Chondrocyte (in vitro differentiated cells): ENCODE measurements at regions not wholly inside any gene's neighbourhood (a gene's known extent, or its start where the extent isn't known, plus 50 kb on each side); places are given as distances from the start of the nearest gene placed in this dataset.

Source experiments
- DNase-seq: peaks from one replicate; pipeline ENCODE4 v3.0.0; 2021; ENCODE audit warnings: mixed read lengths, low spot score
- H3K27ac Mint-ChIP-seq: one replicate; pipeline ENCODE4 v1.8.0; 2021; ENCODE audit warnings: mild to moderate bottlenecking, moderate library complexity, mixed read lengths; ENCODE audit not compliant: unreplicated experiment
- H3K27me3 Mint-ChIP-seq: 2 replicates; pipeline ENCODE4 v1.8.0; 2021; ENCODE audit warnings: low read depth, mixed read lengths
- H3K36me3 Mint-ChIP-seq: 2 replicates; pipeline ENCODE4 v1.8.0; 2021; ENCODE audit warnings: low read depth, mixed read lengths
- H3K4me1 Mint-ChIP-seq: 2 replicates; pipeline ENCODE4 v1.8.0; 2021; ENCODE audit warnings: low read depth, mild to moderate bottlenecking, mixed read lengths
- H3K4me3 Mint-ChIP-seq: one replicate; pipeline ENCODE4 v1.8.0; 2021; ENCODE audit warnings: mild to moderate bottlenecking, moderate library complexity, mixed read lengths; ENCODE audit not compliant: unreplicated experiment
- H3K9me3 Mint-ChIP-seq: 2 replicates; pipeline ENCODE4 v1.8.0; 2021; ENCODE audit warnings: low read depth, mixed read lengths
- TF ChIP-seq, protein P1 (sequence below): fragments of 200-600 bp; sonication (generic); IDR thresholded peaks from 2 replicates; pipeline ENCODE4 v1.5.0; 2021; ENCODE audit warnings: antibody characterized with exemption, mild to moderate bottlenecking, moderate library complexity

DNA sequence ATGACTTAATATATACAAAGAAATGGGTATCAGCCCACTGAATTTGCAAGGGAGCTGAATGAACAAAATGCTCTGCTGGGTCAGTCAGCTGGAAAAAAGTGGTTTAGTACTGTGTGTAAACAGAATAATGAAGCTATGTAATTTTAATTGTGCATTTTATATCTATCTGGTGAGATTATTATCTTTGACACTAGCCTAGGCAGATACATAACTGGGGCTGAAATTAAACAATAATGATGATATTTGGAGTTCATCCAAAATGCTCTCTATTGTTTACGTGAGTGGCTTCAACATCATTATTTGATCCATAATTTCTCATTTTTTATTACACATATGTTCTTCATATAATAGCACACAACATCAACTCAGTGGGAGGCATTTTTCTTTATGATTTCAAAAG lies 208.5 kb upstream of the SNX7 start:
- Mint-ChIP-seq H3K4me1 (peaks cover 8% of the 10 kb centered on the region), H3K9me3 (no peaks in the 10 kb centered on the region), H3K27me3 (peaks cover 4% of the 10 kb centered on the region), H3K27ac (no peak overlapping the region), H3K36me3 (no peaks in the 10 kb centered on the region), H3K4me3 (no peak overlapping the region)
- DNase-seq, result no peak
- TF ChIP-seq, protein P1, sequence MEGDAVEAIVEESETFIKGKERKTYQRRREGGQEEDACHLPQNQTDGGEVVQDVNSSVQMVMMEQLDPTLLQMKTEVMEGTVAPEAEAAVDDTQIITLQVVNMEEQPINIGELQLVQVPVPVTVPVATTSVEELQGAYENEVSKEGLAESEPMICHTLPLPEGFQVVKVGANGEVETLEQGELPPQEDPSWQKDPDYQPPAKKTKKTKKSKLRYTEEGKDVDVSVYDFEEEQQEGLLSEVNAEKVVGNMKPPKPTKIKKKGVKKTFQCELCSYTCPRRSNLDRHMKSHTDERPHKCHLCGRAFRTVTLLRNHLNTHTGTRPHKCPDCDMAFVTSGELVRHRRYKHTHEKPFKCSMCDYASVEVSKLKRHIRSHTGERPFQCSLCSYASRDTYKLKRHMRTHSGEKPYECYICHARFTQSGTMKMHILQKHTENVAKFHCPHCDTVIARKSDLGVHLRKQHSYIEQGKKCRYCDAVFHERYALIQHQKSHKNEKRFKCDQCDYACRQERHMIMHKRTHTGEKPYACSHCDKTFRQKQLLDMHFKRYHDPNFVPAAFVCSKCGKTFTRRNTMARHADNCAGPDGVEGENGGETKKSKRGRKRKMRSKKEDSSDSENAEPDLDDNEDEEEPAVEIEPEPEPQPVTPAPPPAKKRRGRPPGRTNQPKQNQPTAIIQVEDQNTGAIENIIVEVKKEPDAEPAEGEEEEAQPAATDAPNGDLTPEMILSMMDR, result no peak

DNA sequence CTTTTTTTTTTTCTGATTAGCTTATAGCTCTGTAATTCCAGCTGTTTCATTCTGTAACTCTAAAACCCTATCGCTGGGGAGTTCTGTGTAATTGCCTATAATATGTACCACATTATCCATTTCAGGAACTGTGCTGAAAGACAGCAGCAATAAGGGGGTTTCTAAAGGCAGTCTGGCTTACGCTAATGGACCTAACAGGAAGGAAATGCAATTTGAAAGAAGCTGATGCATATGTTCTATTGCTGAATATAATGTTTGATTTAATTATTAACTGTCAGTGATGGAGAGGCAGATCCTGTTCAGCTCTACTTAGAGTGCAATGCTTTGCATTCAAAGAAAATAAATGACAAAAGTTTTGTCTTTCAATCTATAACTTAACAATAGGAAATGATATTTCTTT lies 209.4 kb upstream of the SNX7 start:
- Mint-ChIP-seq H3K4me3 (no peak overlapping the region), H3K4me1 (peaks cover 8% of the 10 kb centered on the region), H3K27ac (no peak overlapping the region), H3K36me3 (peaks cover 8% of the 10 kb centered on the region), H3K27me3 (peaks cover 4% of the 10 kb centered on the region), H3K9me3 (peaks cover 7% of the 10 kb centered on the region)
- TF ChIP-seq, protein P1, result no peak
- DNase-seq, result no peak

DNA sequence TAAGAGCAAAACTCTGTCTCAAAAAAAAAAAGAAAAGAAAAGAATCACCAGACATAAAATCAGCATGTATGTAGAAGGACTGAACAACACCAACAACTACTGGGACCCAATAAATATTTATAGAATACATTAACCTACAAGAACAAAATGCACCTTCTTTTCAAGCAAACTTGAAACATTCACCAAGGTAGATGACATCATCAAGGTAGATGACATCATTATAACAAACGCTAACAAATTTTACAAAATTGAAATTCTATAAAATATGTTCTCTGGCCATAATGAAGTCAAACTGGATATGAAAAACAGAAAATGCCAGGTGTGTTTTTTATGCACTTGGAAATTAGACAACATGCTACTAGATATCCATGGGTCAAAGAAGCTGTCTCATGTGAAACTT lies 220.2 kb upstream of the SNX7 start:
- H3K27ac Mint-ChIP-seq, result no peak overlapping the region
- no peaks in the 10 kb centered on the region for H3K4me1 Mint-ChIP-seq
- no peak overlapping the region for H3K4me3 Mint-ChIP-seq
- H3K9me3 Mint-ChIP-seq, result peaks cover 6% of the 10 kb centered on the region
- TF ChIP-seq, protein P1, result no peak
- H3K27me3 Mint-ChIP-seq, result no peaks in the 10 kb centered on the region
- H3K36me3 Mint-ChIP-seq, result peaks cover 2% of the 10 kb centered on the region
- no peak for DNase-seq

DNA sequence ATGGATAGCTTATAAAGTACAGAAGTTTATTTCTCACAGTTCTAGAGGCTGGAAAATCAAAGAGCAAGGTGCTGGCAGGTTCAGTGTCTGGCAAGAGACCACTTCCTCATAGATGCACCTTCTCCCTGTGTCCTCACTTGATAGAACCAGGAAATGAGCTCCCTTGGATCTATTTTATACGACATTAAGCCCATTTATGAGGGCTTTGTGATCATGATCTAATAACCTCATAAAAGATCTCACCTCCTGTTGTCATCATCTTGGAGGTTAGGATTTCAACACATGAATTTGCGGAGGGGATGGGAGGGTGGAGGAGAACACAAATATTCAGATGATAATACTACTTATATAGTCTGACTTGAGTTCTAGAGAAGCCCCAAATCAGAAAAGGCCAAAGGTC lies 222.1 kb upstream of the SNX7 start:
- TF ChIP-seq, protein P1, result no peak
- H3K36me3 Mint-ChIP-seq, result peaks cover 2% of the 10 kb centered on the region
- no peak overlapping the region for H3K4me3 Mint-ChIP-seq
- H3K27ac Mint-ChIP-seq, result no peak overlapping the region
- no peaks in the 10 kb centered on the region for H3K27me3 Mint-ChIP-seq
- H3K4me1 Mint-ChIP-seq, result no peaks in the 10 kb centered on the region
- no peaks in the 10 kb centered on the region for H3K9me3 Mint-ChIP-seq
- no peak for DNase-seq

DNA sequence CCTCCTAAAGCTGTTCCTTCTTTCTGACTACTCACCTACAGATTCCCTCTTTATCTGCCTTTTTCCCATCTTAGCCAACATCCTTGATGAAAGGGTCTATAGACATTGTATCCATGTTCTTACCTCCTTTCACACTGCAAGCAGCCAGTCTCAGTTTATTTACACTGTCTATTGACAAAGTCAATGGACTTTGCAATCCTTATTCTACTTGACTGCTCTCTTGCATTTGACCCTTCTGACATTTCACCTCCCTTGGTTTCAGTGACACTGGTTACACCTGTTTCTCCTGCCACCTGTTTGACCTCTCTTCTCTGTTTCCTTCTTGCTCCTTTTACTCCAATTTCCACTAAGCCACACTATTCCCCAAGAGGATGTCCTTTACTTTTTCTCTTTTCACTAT lies 224.0 kb upstream of the SNX7 start:
- no peaks in the 10 kb centered on the region for H3K9me3 Mint-ChIP-seq
- no peaks in the 10 kb centered on the region for H3K27me3 Mint-ChIP-seq
- TF ChIP-seq, protein P1, result no peak
- H3K27ac Mint-ChIP-seq, result no peak overlapping the region
- no peaks in the 10 kb centered on the region for H3K4me1 Mint-ChIP-seq
- DNase-seq, result no peak
- no peak overlapping the region for H3K4me3 Mint-ChIP-seq
- peaks cover 2% of the 10 kb centered on the region for H3K36me3 Mint-ChIP-seq
